ENCODE measurements at regions not wholly inside any gene's neighbourhood (a gene's known extent, or its start where the extent isn't known, plus 50 kb on each side); places are given as distances from the start of the nearest gene placed in this dataset.

DNA sequence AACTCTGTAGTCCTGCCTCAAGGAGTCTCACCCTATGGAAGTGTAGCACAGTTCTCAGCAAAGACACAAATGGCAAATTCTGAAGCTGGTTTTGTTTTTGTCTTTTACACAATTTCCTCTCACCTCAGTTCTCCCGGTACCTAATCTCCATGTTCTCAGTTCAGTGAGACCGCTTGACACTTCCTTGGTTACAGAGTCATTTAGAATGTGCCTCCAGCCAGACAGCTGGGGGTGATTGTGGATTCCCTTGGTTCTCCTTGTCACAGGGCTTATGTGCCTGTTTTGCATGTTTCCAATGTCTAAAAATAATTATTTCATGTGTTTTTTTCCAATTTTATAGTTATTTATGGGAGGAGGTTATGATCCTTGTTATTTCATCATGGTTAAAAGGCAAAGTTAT lies 379.5 kb upstream of the MAP2 start:
- Histone ChIP-seq H3K27ac (ENCODE audit: low read length) (no peak overlapping the region), H3K36me3 (ENCODE audit: control insufficient read depth, insufficient read depth, low read length) (no peaks in the 10 kb centered on the region), H3K4me3 (ENCODE audit: low read depth in 2 of 2, low read length in 2 of 2) (no peak overlapping the region), H3K27me3 (ENCODE audit: control insufficient read depth, insufficient read depth, low read length) (no peaks in the 10 kb centered on the region; the same call in 1 of the 2 replicates), H3K9me3 (ENCODE audit: control insufficient read depth, insufficient read depth, low read depth, low read length) (no peaks in the 10 kb centered on the region), H3K4me1 (ENCODE audit: control insufficient read depth, insufficient read depth, low read length) (no peaks in the 10 kb centered on the region)
- TF ChIP-seq SIN3A (IDR thresholded peaks at IDR 0.05; ENCODE audit: borderline replicate concordance, insufficient read depth, low read depth, low read length) (no peak), TCF7L2 (IDR thresholded peaks at IDR 0.05; ENCODE audit: low read depth, low read length) (no peak), POLR2AphosphoS5 (IDR thresholded peaks at IDR 0.05; ENCODE audit: low read depth, low read length) (no peak), REST (IDR thresholded peaks at IDR 0.05; ENCODE audit: insufficient read depth in 1 of 2, low read depth in 2 of 2, low read length in 1 of 2) (no peak)
- TF ChIP-seq, protein P1, sequence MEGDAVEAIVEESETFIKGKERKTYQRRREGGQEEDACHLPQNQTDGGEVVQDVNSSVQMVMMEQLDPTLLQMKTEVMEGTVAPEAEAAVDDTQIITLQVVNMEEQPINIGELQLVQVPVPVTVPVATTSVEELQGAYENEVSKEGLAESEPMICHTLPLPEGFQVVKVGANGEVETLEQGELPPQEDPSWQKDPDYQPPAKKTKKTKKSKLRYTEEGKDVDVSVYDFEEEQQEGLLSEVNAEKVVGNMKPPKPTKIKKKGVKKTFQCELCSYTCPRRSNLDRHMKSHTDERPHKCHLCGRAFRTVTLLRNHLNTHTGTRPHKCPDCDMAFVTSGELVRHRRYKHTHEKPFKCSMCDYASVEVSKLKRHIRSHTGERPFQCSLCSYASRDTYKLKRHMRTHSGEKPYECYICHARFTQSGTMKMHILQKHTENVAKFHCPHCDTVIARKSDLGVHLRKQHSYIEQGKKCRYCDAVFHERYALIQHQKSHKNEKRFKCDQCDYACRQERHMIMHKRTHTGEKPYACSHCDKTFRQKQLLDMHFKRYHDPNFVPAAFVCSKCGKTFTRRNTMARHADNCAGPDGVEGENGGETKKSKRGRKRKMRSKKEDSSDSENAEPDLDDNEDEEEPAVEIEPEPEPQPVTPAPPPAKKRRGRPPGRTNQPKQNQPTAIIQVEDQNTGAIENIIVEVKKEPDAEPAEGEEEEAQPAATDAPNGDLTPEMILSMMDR (IDR thresholded peaks at IDR 0.05), result no peak
- ChIA-PET CTCF (no interaction called here), POLR2A (no interaction called here)
- no peak for DNase-seq (ENCODE audit: low read depth, low spot score)
- no peak for ATAC-seq
- in situ Hi-C loops (cut with HindIII; ENCODE audit: low pct_unique_long_range_greater_than_20kb, low sequenced_read_pairs), result no loop called here
- intact Hi-C loops (cut with micrococcal nuclease; ENCODE audit: unreplicated experiment), result no loop called here
- no TSS peak for BruUV-seq (replicated peaks)

- H3K4me3 ChIP-seq (ENCODE audit: low read depth in 2 of 2, low read length in 2 of 2), result no peak overlapping the region
- in situ Hi-C loops (cut with HindIII; ENCODE audit: low pct_unique_long_range_greater_than_20kb, low sequenced_read_pairs), result no loop called here
- POLR2A ChIA-PET, result no interaction called here
Observed at GRCh38 chr2:209046163-209046562, 377.7 kb upstream of the MAP2 start.

More at GRCh38 chr2:209046163-209046562, 377.7 kb upstream of the MAP2 start:
- no TSS peak for BruUV-seq (replicated peaks)
- ATAC-seq (no peak), DNase-seq (ENCODE audit: low read depth, low spot score) (no peak)
- H3K36me3 ChIP-seq (ENCODE audit: control insufficient read depth, insufficient read depth, low read length), result no peaks in the 10 kb centered on the region
- CTCF ChIA-PET, result no interaction called here
- H3K27ac ChIP-seq (ENCODE audit: low read length), result no peak overlapping the region
- intact Hi-C loops (cut with micrococcal nuclease; ENCODE audit: unreplicated experiment), result no loop called here
- no peaks in the 10 kb centered on the region for H3K4me1 ChIP-seq (ENCODE audit: control insufficient read depth, insufficient read depth, low read length)
- TF ChIP-seq REST (IDR thresholded peaks at IDR 0.05; ENCODE audit: insufficient read depth in 1 of 2, low read depth in 2 of 2, low read length in 1 of 2) (no peak), POLR2AphosphoS5 (IDR thresholded peaks at IDR 0.05; ENCODE audit: low read depth, low read length) (no peak), TCF7L2 (IDR thresholded peaks at IDR 0.05; ENCODE audit: low read depth, low read length) (no peak), SIN3A (IDR thresholded peaks at IDR 0.05; ENCODE audit: borderline replicate concordance, insufficient read depth, low read depth, low read length) (no peak)
- TF ChIP-seq, protein P1 (IDR thresholded peaks at IDR 0.05), result no peak
- H3K9me3 ChIP-seq (ENCODE audit: control insufficient read depth, insufficient read depth, low read depth, low read length), result no peaks in the 10 kb centered on the region
- H3K27me3 ChIP-seq (ENCODE audit: control insufficient read depth, insufficient read depth, low read length), result no peaks in the 10 kb centered on the region; the same call in 1 of the 2 replicates
